ENCODE measurements at regions not wholly inside any gene's neighbourhood (a gene's known extent, or its start where the extent isn't known, plus 50 kb on each side); places are given as distances from the start of the nearest gene placed in this dataset.

GRCh38 chr12:115228434-115228833 lies 544.5 kb upstream of the TBX3 start:
- TF ChIP-seq, protein P1, sequence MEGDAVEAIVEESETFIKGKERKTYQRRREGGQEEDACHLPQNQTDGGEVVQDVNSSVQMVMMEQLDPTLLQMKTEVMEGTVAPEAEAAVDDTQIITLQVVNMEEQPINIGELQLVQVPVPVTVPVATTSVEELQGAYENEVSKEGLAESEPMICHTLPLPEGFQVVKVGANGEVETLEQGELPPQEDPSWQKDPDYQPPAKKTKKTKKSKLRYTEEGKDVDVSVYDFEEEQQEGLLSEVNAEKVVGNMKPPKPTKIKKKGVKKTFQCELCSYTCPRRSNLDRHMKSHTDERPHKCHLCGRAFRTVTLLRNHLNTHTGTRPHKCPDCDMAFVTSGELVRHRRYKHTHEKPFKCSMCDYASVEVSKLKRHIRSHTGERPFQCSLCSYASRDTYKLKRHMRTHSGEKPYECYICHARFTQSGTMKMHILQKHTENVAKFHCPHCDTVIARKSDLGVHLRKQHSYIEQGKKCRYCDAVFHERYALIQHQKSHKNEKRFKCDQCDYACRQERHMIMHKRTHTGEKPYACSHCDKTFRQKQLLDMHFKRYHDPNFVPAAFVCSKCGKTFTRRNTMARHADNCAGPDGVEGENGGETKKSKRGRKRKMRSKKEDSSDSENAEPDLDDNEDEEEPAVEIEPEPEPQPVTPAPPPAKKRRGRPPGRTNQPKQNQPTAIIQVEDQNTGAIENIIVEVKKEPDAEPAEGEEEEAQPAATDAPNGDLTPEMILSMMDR (IDR thresholded peaks at IDR 0.05): no peak
- no peak for TF ChIP-seq POLR2A (IDR thresholded peaks at IDR 0.05)
